Activated B cell treated with CpG ODN at 0.5 μM for 24 hours (primary cell): ENCODE measurements at regions not wholly inside any gene's neighbourhood (a gene's known extent, or its start where the extent isn't known, plus 50 kb on each side); places are given as distances from the start of the nearest gene placed in this dataset.

Experiments
- ATAC-seq: fragments of 200-7000 bp; cut with Tn5 transposase; one replicate; pipeline ENCODE4 v1.10.0; 2021; ENCODE audit warnings: low read depth, mild to moderate bottlenecking, moderate library complexity
- CTCF ChIA-PET: fragments of 350-600 bp; sonication (Branson Sonifier 250); formaldehyde crosslinking; loops from one replicate; lab custom pipeline; 2021; ENCODE audit warnings: antibody characterized with exemption; lab: Charles Lee
- POLR2A ChIA-PET: fragments of 350-600 bp; sonication (Branson Sonifier 250); formaldehyde crosslinking; loops from one replicate; lab custom pipeline; 2021; ENCODE audit warnings: antibody characterized with exemption; lab: Charles Lee
- DNase-seq: peaks from one replicate; pipeline ENCODE4 v3.0.0; 2022
- H3K27ac Mint-ChIP-seq: one replicate; pipeline ENCODE4 v1.8.0; 2020; ENCODE audit warnings: mixed read lengths
- H3K27me3 Mint-ChIP-seq: one replicate; pipeline ENCODE4 v1.8.0; 2021; ENCODE audit warnings: mixed read lengths
- H3K36me3 Mint-ChIP-seq: one replicate; pipeline ENCODE4 v1.8.0; 2021; ENCODE audit warnings: low read depth, mixed read lengths
- H3K4me1 Mint-ChIP-seq: one replicate; pipeline ENCODE4 v1.8.0; 2021; ENCODE audit warnings: mixed read lengths
- H3K4me3 Mint-ChIP-seq: one replicate; pipeline ENCODE4 v1.8.0; 2020; ENCODE audit warnings: mild to moderate bottlenecking, mixed read lengths
- H3K9me3 Mint-ChIP-seq: one replicate; pipeline ENCODE4 v1.8.0; 2020; ENCODE audit warnings: mixed read lengths
- intact Hi-C: fragments of 100-400 bp; cut with micrococcal nuclease; formaldehyde crosslinking; loops from one replicate; pipeline ENCODE4 v1.15.1; 2024
- TF ChIP-seq, protein P1 (sequence below): fragments of 200-600 bp; IDR thresholded peaks from one replicate; pipeline ENCODE4 v1.8.0; 2022; ENCODE audit warnings: antibody characterized with exemption, mild to moderate bottlenecking

- Mint-ChIP-seq H3K4me1 (peaks cover 31% of the 10 kb centered on the region), H3K27me3 (peaks cover 13% of the 10 kb centered on the region), H3K9me3 (no peaks in the 10 kb centered on the region), H3K4me3 (no peak overlapping the region), H3K27ac (no peak overlapping the region), H3K36me3 (no peaks in the 10 kb centered on the region)
- no peak for DNase-seq
- intact Hi-C loops, result no loop called here
- TF ChIP-seq, protein P1, sequence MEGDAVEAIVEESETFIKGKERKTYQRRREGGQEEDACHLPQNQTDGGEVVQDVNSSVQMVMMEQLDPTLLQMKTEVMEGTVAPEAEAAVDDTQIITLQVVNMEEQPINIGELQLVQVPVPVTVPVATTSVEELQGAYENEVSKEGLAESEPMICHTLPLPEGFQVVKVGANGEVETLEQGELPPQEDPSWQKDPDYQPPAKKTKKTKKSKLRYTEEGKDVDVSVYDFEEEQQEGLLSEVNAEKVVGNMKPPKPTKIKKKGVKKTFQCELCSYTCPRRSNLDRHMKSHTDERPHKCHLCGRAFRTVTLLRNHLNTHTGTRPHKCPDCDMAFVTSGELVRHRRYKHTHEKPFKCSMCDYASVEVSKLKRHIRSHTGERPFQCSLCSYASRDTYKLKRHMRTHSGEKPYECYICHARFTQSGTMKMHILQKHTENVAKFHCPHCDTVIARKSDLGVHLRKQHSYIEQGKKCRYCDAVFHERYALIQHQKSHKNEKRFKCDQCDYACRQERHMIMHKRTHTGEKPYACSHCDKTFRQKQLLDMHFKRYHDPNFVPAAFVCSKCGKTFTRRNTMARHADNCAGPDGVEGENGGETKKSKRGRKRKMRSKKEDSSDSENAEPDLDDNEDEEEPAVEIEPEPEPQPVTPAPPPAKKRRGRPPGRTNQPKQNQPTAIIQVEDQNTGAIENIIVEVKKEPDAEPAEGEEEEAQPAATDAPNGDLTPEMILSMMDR, result no peak
- ATAC-seq, result no peak
- POLR2A ChIA-PET, result no interaction called here
- CTCF ChIA-PET, result no interaction called here
These were observed 62.1 kb upstream of the RXRA start for GRCh38 chr9:134264169-134264568.

GRCh38 chr9:134265078-134265477 is 61.2 kb upstream of the RXRA start:
- H3K27ac Mint-ChIP-seq, result no peak overlapping the region
- TF ChIP-seq, protein P1, result no peak
- CTCF ChIA-PET, result no interaction called here

DNA sequence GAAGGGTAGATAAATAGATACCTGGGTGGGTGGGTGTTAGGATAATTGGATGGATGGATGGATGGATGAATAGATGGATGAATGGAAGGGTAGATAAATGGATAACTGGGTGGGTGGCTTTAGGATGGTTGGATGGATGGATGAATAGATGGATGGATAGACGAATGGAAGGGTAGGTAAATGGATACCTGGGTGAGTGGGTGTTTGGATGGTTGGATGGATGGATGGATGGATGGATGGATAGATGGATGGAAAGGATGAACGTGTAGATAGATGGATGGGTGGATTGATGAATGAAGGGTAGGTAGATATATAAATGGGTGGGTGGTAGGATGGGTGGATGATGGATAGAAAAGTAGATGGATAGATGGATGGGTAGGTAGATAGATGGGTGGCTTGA is 59.8 kb upstream of the RXRA start:
- TF ChIP-seq, protein P1, result no peak
- Mint-ChIP-seq H3K27ac (no peak overlapping the region), H3K4me1 (peaks cover 46% of the 10 kb centered on the region), H3K36me3 (no peaks in the 10 kb centered on the region), H3K27me3 (peaks cover 13% of the 10 kb centered on the region), H3K4me3 (no peak overlapping the region), H3K9me3 (no peaks in the 10 kb centered on the region)
- ATAC-seq, result no peak
- no peak for DNase-seq
- POLR2A ChIA-PET, result no interaction called here
- intact Hi-C loops, result no loop called here
- CTCF ChIA-PET, result no interaction called here

More at GRCh38 chr9:134265078-134265477, 61.2 kb upstream of the RXRA start:
- Mint-ChIP-seq H3K9me3 (no peaks in the 10 kb centered on the region), H3K27me3 (peaks cover 13% of the 10 kb centered on the region), H3K4me1 (peaks cover 38% of the 10 kb centered on the region), H3K4me3 (no peak overlapping the region), H3K36me3 (no peaks in the 10 kb centered on the region)
- ATAC-seq (no peak), DNase-seq (no peak)
- POLR2A ChIA-PET, result interaction anchor here (0.7 kb wide), 1 partner anchor 9 kb away, joined by 3 read pairs; no protein-coding TSS in a partner anchor
- intact Hi-C loops, result no loop called here

- intact Hi-C loops, result no loop called here
- ATAC-seq (no peak), DNase-seq (no peak)
- H3K4me1 Mint-ChIP-seq, result peaks cover 53% of the 10 kb centered on the region
- TF ChIP-seq, protein P1, result no peak
- H3K27ac Mint-ChIP-seq, result no peak overlapping the region
- no peak overlapping the region for H3K4me3 Mint-ChIP-seq
- ChIA-PET POLR2A (no interaction called here), CTCF (interaction anchor here (2.3 kb wide), 1 partner anchor 175 kb away, joined by 7 read pairs; no protein-coding TSS in a partner anchor)
- H3K27me3 Mint-ChIP-seq, result peaks cover 13% of the 10 kb centered on the region
- H3K9me3 Mint-ChIP-seq, result no peaks in the 10 kb centered on the region
- no peaks in the 10 kb centered on the region for H3K36me3 Mint-ChIP-seq
These were observed 58.9 kb upstream of the RXRA start for GRCh38 chr9:134267305-134267880.

- no peaks in the 10 kb centered on the region for H3K36me3 Mint-ChIP-seq
- H3K4me1 Mint-ChIP-seq, result peaks cover 56% of the 10 kb centered on the region
- peak overlapping the region; percentile 40 for H3K4me3 Mint-ChIP-seq
- ATAC-seq (peak; percentile 83), DNase-seq (peak; percentile 50)
- TF ChIP-seq, protein P1, result no peak
- no peaks in the 10 kb centered on the region for H3K9me3 Mint-ChIP-seq
- peaks cover 13% of the 10 kb centered on the region for H3K27me3 Mint-ChIP-seq
- peak overlapping the region; percentile 41 for H3K27ac Mint-ChIP-seq
- CTCF ChIA-PET, result interaction anchor here (0.5 to 2.3 kb wide), 3 partner anchors 21 to 175 kb away, joined by 3 to 7 read pairs (median 4); no protein-coding TSS in a partner anchor
- intact Hi-C loops, result no loop called here
- POLR2A ChIA-PET, result interaction anchor here (0.7 to 1.5 kb wide), 4 partner anchors 23 to 123 kb away, joined by 3 to 4 read pairs (median 3); no protein-coding TSS in a partner anchor
These were observed 58.2 kb upstream of the RXRA start for GRCh38 chr9:134267881-134268724.
